IMR-90 (cell line): ENCODE measurements at regions not wholly inside any gene's neighbourhood (a gene's known extent, or its start where the extent isn't known, plus 50 kb on each side); places are given as distances from the start of the nearest gene placed in this dataset.

Source experiments
- ATAC-seq: fragments of 200-7000 bp; cut with Tn5 transposase; 2 replicates; pipeline ENCODE4 v1.9.1; 2020; ENCODE audit warnings: low read depth, mild to moderate bottlenecking, moderate library complexity
- BruUV-seq: library from RNA; stranded (reverse); fragments of 400-500 nt; replicated peaks from 2 replicates; lab custom pipeline; 2021; lab: Mats Ljungman, UMichigan
- CTCF ChIA-PET: fragments of 300-600 bp; formaldehyde crosslinking; extraction: SDS; loops from one replicate; lab custom pipeline; 2021; ENCODE audit warnings: antibody characterized with exemption; lab: Yijun Ruan, JAX
- POLR2A ChIA-PET: fragments of 300-600 bp; sonication (Branson Sonifier 250); formaldehyde crosslinking; loops from one replicate; lab custom pipeline; 2022; ENCODE audit warnings: antibody characterized with exemption; ENCODE audit not compliant: unreplicated experiment; lab: Charles Lee
- DNase-seq: peaks from one replicate; pipeline ENCODE4 v3.0.0; 2013
- H2AFZ ChIP-seq: replicated peaks from 2 replicates; pipeline ENCODE3; 2013; ENCODE audit warnings: low read length, mild to moderate bottlenecking; ENCODE audit not compliant: poor library complexity
- H2AK5ac ChIP-seq: 2 replicates; pipeline ENCODE4 v1.6.1; 2013; ENCODE audit warnings: low read depth, low read length, inconsistent platforms
- H2AK9ac ChIP-seq: replicated peaks from 2 replicates; pipeline ENCODE3; 2013; ENCODE audit warnings: mild to moderate bottlenecking, low read depth, low read length, moderate library complexity; ENCODE audit not compliant: poor library complexity
- H2BK120ac ChIP-seq: 2 replicates; pipeline ENCODE4 v1.6.1; 2013; ENCODE audit warnings: low read depth, low read length, inconsistent platforms
- H2BK15ac ChIP-seq: 3 replicates; pipeline ENCODE4 v1.6.1; 2013; ENCODE audit warnings: low read depth, low read length, inconsistent platforms
- H2BK20ac ChIP-seq: 2 replicates; pipeline ENCODE4 v1.6.1; 2013; ENCODE audit warnings: low read depth, mild to moderate bottlenecking, inconsistent platforms, low read length, moderate library complexity
- H2BK5ac ChIP-seq: 2 replicates; pipeline ENCODE4 v1.6.1; 2013; ENCODE audit warnings: mild to moderate bottlenecking, low read depth, low read length, inconsistent platforms; ENCODE audit not compliant: poor library complexity, severe bottlenecking
- H3K14ac ChIP-seq: replicated peaks from 2 replicates; pipeline ENCODE4 v1.6.1; 2013; ENCODE audit warnings: low read depth, low read length, inconsistent platforms
- H3K18ac ChIP-seq: 2 replicates; pipeline ENCODE4 v1.6.1; 2013; ENCODE audit warnings: low read depth, low read length, control low read depth
- H3K23ac ChIP-seq: 2 replicates; pipeline ENCODE4 v1.6.1; 2013; ENCODE audit warnings: low read depth, low read length, inconsistent platforms
- H3K27ac ChIP-seq: 2 replicates; pipeline ENCODE4 v1.5.1; 2013; ENCODE audit warnings: mild to moderate bottlenecking, control low read depth, low read length; ENCODE audit not compliant: insufficient read depth
- H3K27me3 ChIP-seq: 2 replicates; pipeline ENCODE4 v1.6.1; 2013; ENCODE audit warnings: low read length; ENCODE audit not compliant: control insufficient read depth, insufficient read depth
- H3K36me3 ChIP-seq: 2 replicates; pipeline ENCODE4 v1.6.1; 2013; ENCODE audit warnings: low read length, mixed read lengths; ENCODE audit not compliant: control insufficient read depth, insufficient read depth
- H3K4ac ChIP-seq: 2 replicates; pipeline ENCODE4 v1.6.1; 2013; ENCODE audit warnings: low read depth, low read length, inconsistent platforms
- H3K4me1 ChIP-seq: 2 replicates; pipeline ENCODE4 v1.6.1; 2013; ENCODE audit warnings: low read length, mixed read lengths; ENCODE audit not compliant: control insufficient read depth, insufficient read depth
- H3K4me2 ChIP-seq: 2 replicates; pipeline ENCODE4 v1.6.1; 2013; ENCODE audit warnings: low read depth, mild to moderate bottlenecking, control low read depth, low read length, moderate library complexity
- H3K4me3 ChIP-seq: 2 replicates; pipeline ENCODE4 v1.5.1; 2013; ENCODE audit warnings: low read depth, mild to moderate bottlenecking, control low read depth, low read length, moderate library complexity; ENCODE audit not compliant: insufficient read depth
- H3K56ac ChIP-seq: 2 replicates; pipeline ENCODE4 v1.6.1; 2013; ENCODE audit warnings: low read length, inconsistent platforms; ENCODE audit not compliant: insufficient read depth; ENCODE audit errors: extremely low read depth
- H3K79me1 ChIP-seq, 2 experiments: 2 replicates each; pipeline ENCODE4 v1.6.1; 2013; ENCODE audit warnings: low read length in 2 of 2, inconsistent platforms in 1 of 2, low read depth in 1 of 2
- H3K9ac ChIP-seq: 2 replicates; pipeline ENCODE4 v1.6.1; 2013; ENCODE audit warnings: low read depth, low read length, control low read depth
- H3K9me1 ChIP-seq: 2 replicates; pipeline ENCODE4 v1.6.1; 2013; ENCODE audit warnings: low read length, inconsistent platforms; ENCODE audit not compliant: insufficient read depth
- H3K9me3 ChIP-seq: 2 replicates; pipeline ENCODE4 v1.6.1; 2013; ENCODE audit warnings: low read length; ENCODE audit not compliant: control insufficient read depth, insufficient read depth
- H4K20me1 ChIP-seq: 2 replicates; pipeline ENCODE4 v1.6.1; 2013; ENCODE audit warnings: low read length, inconsistent platforms; ENCODE audit not compliant: insufficient read depth
- H4K5ac ChIP-seq: 2 replicates; pipeline ENCODE4 v1.6.1; 2013; ENCODE audit warnings: mild to moderate bottlenecking, low read depth, low read length, control low read depth
- H4K8ac ChIP-seq, 2 experiments: 2 replicates each; pipeline ENCODE4 v1.6.1; 2013; ENCODE audit warnings: low read depth in 2 of 2, low read length in 2 of 2, control low read depth in 1 of 2, inconsistent platforms in 1 of 2
- H4K91ac ChIP-seq: 2 replicates; pipeline ENCODE4 v1.6.1; 2013; ENCODE audit warnings: low read depth, low read length, inconsistent platforms; ENCODE audit not compliant: insufficient read depth
- BHLHE40 ChIP-seq: fragments of 150-350 bp; IDR thresholded peaks from 2 replicates; pipeline ENCODE4 v1.6.1; 2016; ENCODE audit warnings: mild to moderate bottlenecking, low read depth, low read length
- CHD1 ChIP-seq: IDR thresholded peaks from 2 replicates; pipeline ENCODE4 v1.6.1; 2012; ENCODE audit warnings: low read depth, low read length, improper control_type of control experiment
- CTCF ChIP-seq: conservative IDR thresholded peaks from 2 replicates; pipeline ENCODE4 v1.5.1; 2012; ENCODE audit warnings: mild to moderate bottlenecking, low read depth, low read length, improper control_type of control experiment
- MAFK ChIP-seq: IDR thresholded peaks from 2 replicates; pipeline ENCODE4 v1.6.1; 2012; ENCODE audit warnings: low read depth, low read length, improper control_type of control experiment
- MXI1 ChIP-seq: IDR thresholded peaks from 2 replicates; pipeline ENCODE4 v1.6.1; 2012; ENCODE audit warnings: low read depth, mild to moderate bottlenecking, low read length, moderate library complexity, borderline replicate concordance
- NFE2L2 ChIP-seq: fragments of 150-350 bp; IDR thresholded peaks from 2 replicates; pipeline ENCODE4 v1.6.1; 2016; ENCODE audit warnings: low read depth, mild to moderate bottlenecking, low read length
- RAD21 ChIP-seq: IDR thresholded peaks from 2 replicates; pipeline ENCODE4 v1.6.1; 2012; ENCODE audit warnings: low read length, improper control_type of control experiment
- RFX5 ChIP-seq: IDR thresholded peaks from 2 replicates; pipeline ENCODE4 v1.8.0; 2012; ENCODE audit warnings: low read depth, mild to moderate bottlenecking, low read length, moderate library complexity
- WGBS, 2 experiments: methylation state at CpG; one replicate each; pipeline versions ENCODE4 v1.1.5 to v1.1.7; 2013; ENCODE audit warnings: missing lambda C conversion rate in 2 of 2; ENCODE audit not compliant: insufficient read length in 1 of 2; ENCODE audit errors: extremely low coverage in 2 of 2; 5-methylcytosine and 5-hydroxymethylcytosine counted together
- dilution Hi-C: fragments of 300-500 bp; cut with HindIII; formaldehyde crosslinking; loops from one replicate; pipeline ENCODE4 v1.14.3; 2018; ENCODE audit warnings: low sequenced_read_pairs; ENCODE audit not compliant: unreplicated experiment
- in situ Hi-C: fragments of 300-500 bp; cut with MboI; formaldehyde crosslinking; loops from 3 replicates; pipeline ENCODE4 v1.14.3; 2019; ENCODE audit warnings: low sequenced_read_pairs, inconsistent platforms, mixed read lengths
- intact Hi-C: fragments of 100-400 bp; cut with micrococcal nuclease; formaldehyde crosslinking; loops from 2 replicates; pipeline ENCODE4 v1.10.0; 2022

GRCh38 chr21:27265492-27265891, 298.6 kb upstream of the ADAMTS5 start:
- peaks cover 4% of the 10 kb centered on the region for H3K4me1 ChIP-seq
- no peak overlapping the region for H3K4ac ChIP-seq
- no peak overlapping the region for H3K4me3 ChIP-seq
- H3K4me2 ChIP-seq = no peak overlapping the region
- in situ Hi-C loops (no loop called here), intact Hi-C loops (no loop called here), dilution Hi-C loops (no loop called here)
- no peak overlapping the region for H2BK20ac ChIP-seq
- H2BK5ac ChIP-seq = no peak overlapping the region
- no peak overlapping the region for H3K23ac ChIP-seq
- no peak overlapping the region for H4K91ac ChIP-seq
- no peak overlapping the region for H2BK15ac ChIP-seq
- no peaks in the 10 kb centered on the region for H3K79me1 ChIP-seq
- no peaks in the 10 kb centered on the region for H3K9me3 ChIP-seq
- no peak overlapping the region for H4K5ac ChIP-seq
- H3K9me1 ChIP-seq = peaks cover 4% of the 10 kb centered on the region; the same call in 1 of the 2 replicates
- WGBS, 2 experiments = no CpG with 5 or more reads among the region's 1 CpG
- no peak overlapping the region for H3K27ac ChIP-seq
- BruUV-seq = no TSS peak
- no peaks in the 10 kb centered on the region for H3K36me3 ChIP-seq
- no peaks in the 10 kb centered on the region for H4K20me1 ChIP-seq
- H3K14ac ChIP-seq = no peak overlapping the region
- POLR2A ChIA-PET = no interaction called here
- CTCF ChIA-PET = no interaction called here
- no peak overlapping the region for H3K18ac ChIP-seq
- no peaks in the 10 kb centered on the region for H3K27me3 ChIP-seq
- DNase-seq (no peak), ATAC-seq (no peak)
- H4K8ac ChIP-seq = no peak overlapping the region
- no peak overlapping the region for H2AK9ac ChIP-seq
- no peak overlapping the region for H2AK5ac ChIP-seq
- H2AFZ ChIP-seq = no peak overlapping the region
- TF ChIP-seq NFE2L2 (no peak), CTCF (no peak), BHLHE40 (no peak), MAFK (no peak), RFX5 (no peak), MXI1 (no peak), RAD21 (no peak), CHD1 (no peak)
- H3K56ac ChIP-seq = no peak overlapping the region
- no peak overlapping the region for H2BK120ac ChIP-seq
- no peak overlapping the region for H3K9ac ChIP-seq
